Body of pancreas (tissue), 4 donors: ENCODE measurements at regions not wholly inside any gene's neighbourhood (a gene's known extent, or its start where the extent isn't known, plus 50 kb on each side); places are given as distances from the start of the nearest gene placed in this dataset.

Experiments used
- ATAC-seq: fragments of 150-250 bp; one replicate; pipeline ENCODE4 v1.9.1; 2016
- DNase-seq, 4 donors: peaks; one replicate each; pipeline ENCODE4 v3.0.0-alpha.2; 2019
- H3K27ac ChIP-seq, 4 donors: fragments of 200-600 bp; sonication (generic); 1 replicate in 3 of 4; 2 replicates in 1 of 4; pipeline versions ENCODE4 v1.5.1 to v1.6.1; 2016 to 2019; ENCODE audit warnings: mild to moderate bottlenecking in 1 of 4, mixed read lengths in 1 of 4, moderate library complexity in 1 of 4
- H3K27me3 ChIP-seq, 2 donors: fragments of 200-600 bp; sonication (generic); one replicate each; pipeline ENCODE4 v1.6.0; 2016; ENCODE audit warnings: mild to moderate bottlenecking in 1 of 2
- H3K36me3 ChIP-seq, 2 donors: fragments of 200-600 bp; sonication (generic); replicated peaks in 1 of 2; 2 replicates each; pipeline ENCODE4 v1.5.1; 2016; ENCODE audit warnings: low read depth in 2 of 2; ENCODE audit not compliant: insufficient read depth in 1 of 2
- H3K4me1 ChIP-seq: fragments of 200-600 bp; sonication (generic); one replicate; pipeline ENCODE4 v1.6.0; 2016
- H3K4me3 ChIP-seq, 2 donors: fragments of 200-600 bp; sonication (generic); 1 replicate in 1 of 2; 2 replicates in 1 of 2; pipeline ENCODE4 v1.5.1; 2016 to 2019
- H3K9me3 ChIP-seq, 3 donors: fragments of 200-600 bp; sonication (generic); 1 replicate in 2 of 3; 2 replicates in 1 of 3; pipeline ENCODE4 v1.5.1; 2016
- CTCF ChIP-seq, 7 experiments: fragments of 450-650 bp in 4 of 7; fragments of 200-600 bp in 3 of 7; sonication (generic) in 3 of 7; IDR thresholded peaks; one replicate each; pipeline ENCODE4 v1.5.1; 2016 to 2019; ENCODE audit warnings: antibody characterized with exemption in 7 of 7
- POLR2A ChIP-seq, 3 donors: fragments of 450-650 bp; IDR thresholded peaks; one replicate each; pipeline ENCODE4 v1.6.1; 2016; ENCODE audit warnings: antibody characterized with exemption in 3 of 3, mild to moderate bottlenecking in 2 of 3
- WGBS, 2 donors: methylation state at CpG; one replicate each; pipeline ENCODE4 v1.1.5; 2017; 5-methylcytosine and 5-hydroxymethylcytosine counted together
- intact Hi-C: fragments of 100-400 bp; cut with DNase I; formaldehyde crosslinking; loops from one replicate; pipeline ENCODE4 v1.15.1; 2023

- H3K27ac ChIP-seq, result no peak overlapping the region
- H3K36me3 ChIP-seq, result no peaks in the 10 kb centered on the region
- no peaks in the 10 kb centered on the region for H3K4me1 ChIP-seq
- no peak overlapping the region for H3K4me3 ChIP-seq
- TF ChIP-seq CTCF (IDR thresholded peaks at IDR 0.05), result no peak
- TF ChIP-seq POLR2A (IDR thresholded peaks at IDR 0.05), result no peak
- H3K27me3 ChIP-seq, result no peaks in the 10 kb centered on the region
- DNase-seq (no peak), ATAC-seq (no peak)
- WGBS, 2 donors, result 19 to 35% methylated on average over 1 of the region's 1 CpG
- no peaks in the 10 kb centered on the region for H3K9me3 ChIP-seq
- intact Hi-C loops, result no loop called here
Observed at GRCh38 chr2:184339966-184340365, 258.4 kb upstream of the ZNF804A start.

- TF ChIP-seq POLR2A (IDR thresholded peaks at IDR 0.05) (no peak), CTCF (IDR thresholded peaks at IDR 0.05) (no peak)
- no peak for ATAC-seq
- Histone ChIP-seq H3K27me3 (no peaks in the 10 kb centered on the region), H3K36me3 (no peaks in the 10 kb centered on the region), H3K27ac (no peak overlapping the region), H3K4me3 (no peak overlapping the region), H3K9me3 (no peaks in the 10 kb centered on the region), H3K4me1 (no peaks in the 10 kb centered on the region)
- DNase-seq, result no peak
- WGBS, 2 donors, result 73 to 74% methylated on average over 2 of the region's 2 CpGs
- intact Hi-C loops, result no loop called here
Observed at GRCh38 chr2:184346338-184346862, 251.9 kb upstream of the ZNF804A start.

GRCh38 chr2:184351126-184351525 lies 247.2 kb upstream of the ZNF804A start:
- DNase-seq, result no peak
- Histone ChIP-seq H3K27ac (no peak overlapping the region), H3K9me3 (no peaks in the 10 kb centered on the region), H3K36me3 (no peaks in the 10 kb centered on the region), H3K4me1 (no peaks in the 10 kb centered on the region), H3K27me3 (no peaks in the 10 kb centered on the region), H3K4me3 (no peak overlapping the region)
- no peak for ATAC-seq
- TF ChIP-seq CTCF (IDR thresholded peaks at IDR 0.05), result no peak
- WGBS, 2 donors, result 28 to 29% methylated on average over 1 of the region's 1 CpG
- intact Hi-C loops, result no loop called here

GRCh38 chr2:184357033-184357432 lies 241.3 kb upstream of the ZNF804A start:
- no peak for ATAC-seq
- DNase-seq, result no peak

More at GRCh38 chr2:184357033-184357432, 241.3 kb upstream of the ZNF804A start:
- Histone ChIP-seq H3K27ac (no peak overlapping the region), H3K27me3 (no peaks in the 10 kb centered on the region), H3K4me1 (no peaks in the 10 kb centered on the region), H3K36me3 (no peaks in the 10 kb centered on the region), H3K4me3 (no peak overlapping the region), H3K9me3 (no peaks in the 10 kb centered on the region)
- intact Hi-C loops, result no loop called here
- TF ChIP-seq CTCF (IDR thresholded peaks at IDR 0.05) (no peak), POLR2A (IDR thresholded peaks at IDR 0.05) (no peak)
- WGBS, 2 donors, result 41 to 52% methylated on average over 3 of the region's 3 CpGs
